ENCODE measurements at regions not wholly inside any gene's neighbourhood (a gene's known extent, or its start where the extent isn't known, plus 50 kb on each side); places are given as distances from the start of the nearest gene placed in this dataset.

- DNase-seq: no peak
These were observed 137.9 kb upstream of the IRX5 start for GRCh38 chr16:54792811-54793210.

GRCh38 chr16:54787045-54787444 lies 143.6 kb upstream of the IRX5 start:
- Histone ChIP-seq H3K4me3 (no peak overlapping the region), H3K9me3 (no peaks in the 10 kb centered on the region), H3K27me3 (no peaks in the 10 kb centered on the region), H3K27ac (no peak overlapping the region), H3K4me1 (no peaks in the 10 kb centered on the region), H3K36me3 (no peaks in the 10 kb centered on the region)
- intact Hi-C loops (cut with DNase I): no loop called here
- TF ChIP-seq CTCF (IDR thresholded peaks at IDR 0.05): no peak
- no peak for TF ChIP-seq POLR2A (IDR thresholded peaks at IDR 0.05)
- no peak for DNase-seq
- 52 to 55% methylated on average over 1 of the region's 1 CpG for WGBS, 2 donors

More at GRCh38 chr16:54792811-54793210, 137.9 kb upstream of the IRX5 start:
- H3K4me3 ChIP-seq: no peak overlapping the region
- H3K27ac ChIP-seq: no peak overlapping the region
- H3K27me3 ChIP-seq: no peaks in the 10 kb centered on the region
- H3K9me3 ChIP-seq: no peaks in the 10 kb centered on the region
- H3K36me3 ChIP-seq: no peaks in the 10 kb centered on the region
- WGBS, 2 donors: 67 to 69% methylated on average over 2 of the region's 2 CpGs
- intact Hi-C loops (cut with DNase I): no loop called here
- H3K4me1 ChIP-seq: no peaks in the 10 kb centered on the region
- TF ChIP-seq CTCF (IDR thresholded peaks at IDR 0.05) (no peak), POLR2A (IDR thresholded peaks at IDR 0.05) (no peak)

GRCh38 chr16:54783980-54784379 lies 146.7 kb upstream of the IRX5 start:
- 78 to 88% methylated on average over 2 of the region's 2 CpGs for whole genome bisulfite sequencing, 2 donors
- Histone ChIP-seq H3K36me3 (no peaks in the 10 kb centered on the region), H3K4me3 (no peak overlapping the region), H3K27ac (no peak overlapping the region), H3K9me3 (no peaks in the 10 kb centered on the region), H3K27me3 (no peaks in the 10 kb centered on the region), H3K4me1 (no peaks in the 10 kb centered on the region)
- no peak for DNase-seq
- TF ChIP-seq POLR2A (IDR thresholded peaks at IDR 0.05) (no peak), CTCF (IDR thresholded peaks at IDR 0.05) (no peak)
- intact Hi-C loops (cut with DNase I): no loop called here

- H3K36me3 ChIP-seq: no peaks in the 10 kb centered on the region
- no peaks in the 10 kb centered on the region for H3K4me1 ChIP-seq
- WGBS, 2 donors: 65 to 67% methylated on average over 3 of the region's 3 CpGs
- H3K27ac ChIP-seq: no peak overlapping the region
- intact Hi-C loops (cut with DNase I): no loop called here
- no peaks in the 10 kb centered on the region for H3K27me3 ChIP-seq
- H3K4me3 ChIP-seq: no peak overlapping the region
- no peaks in the 10 kb centered on the region for H3K9me3 ChIP-seq
- TF ChIP-seq CTCF (IDR thresholded peaks at IDR 0.05): no peak
- TF ChIP-seq POLR2A (IDR thresholded peaks at IDR 0.05): no peak
- no peak for DNase-seq
These were observed 147.4 kb upstream of the IRX5 start for GRCh38 chr16:54783226-54783625.

GRCh38 chr16:54780266-54780665 lies 150.4 kb upstream of the IRX5 start:
- no peak for DNase-seq
- WGBS, 2 donors: 67 to 82% methylated on average over 1 of the region's 1 CpG
- Histone ChIP-seq H3K4me1 (no peaks in the 10 kb centered on the region), H3K36me3 (no peaks in the 10 kb centered on the region), H3K27ac (no peak overlapping the region), H3K27me3 (no peaks in the 10 kb centered on the region), H3K9me3 (no peaks in the 10 kb centered on the region), H3K4me3 (no peak overlapping the region)
- intact Hi-C loops (cut with DNase I): no loop called here
- no peak for TF ChIP-seq CTCF (IDR thresholded peaks at IDR 0.05)
